ENCODE measurements at regions not wholly inside any gene's neighbourhood (a gene's known extent, or its start where the extent isn't known, plus 50 kb on each side); places are given as distances from the start of the nearest gene placed in this dataset.

DNA sequence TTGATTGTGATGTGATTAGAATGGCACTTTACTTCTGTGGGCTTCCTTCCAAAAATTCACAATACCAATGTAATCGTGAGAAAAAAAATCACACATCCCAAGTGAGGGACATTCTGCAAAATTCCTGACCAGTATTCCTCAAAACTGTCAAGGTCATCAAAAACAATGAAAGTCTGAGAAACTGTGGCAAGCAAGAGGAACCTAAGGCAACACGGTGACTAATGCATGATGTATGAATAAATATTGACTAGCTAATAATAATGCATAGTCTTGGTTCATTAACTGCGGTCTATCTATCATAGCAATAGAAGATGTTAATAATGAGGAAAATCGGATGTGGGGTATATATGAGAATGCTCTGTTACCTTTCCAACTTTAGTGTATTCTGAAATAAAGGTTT lies 159.0 kb downstream of the RFC3 start:
- no peak for TF ChIP-seq ZFX (IDR thresholded peaks at IDR 0.05; ENCODE audit: borderline replicate concordance)
- TF ChIP-seq, protein P1, sequence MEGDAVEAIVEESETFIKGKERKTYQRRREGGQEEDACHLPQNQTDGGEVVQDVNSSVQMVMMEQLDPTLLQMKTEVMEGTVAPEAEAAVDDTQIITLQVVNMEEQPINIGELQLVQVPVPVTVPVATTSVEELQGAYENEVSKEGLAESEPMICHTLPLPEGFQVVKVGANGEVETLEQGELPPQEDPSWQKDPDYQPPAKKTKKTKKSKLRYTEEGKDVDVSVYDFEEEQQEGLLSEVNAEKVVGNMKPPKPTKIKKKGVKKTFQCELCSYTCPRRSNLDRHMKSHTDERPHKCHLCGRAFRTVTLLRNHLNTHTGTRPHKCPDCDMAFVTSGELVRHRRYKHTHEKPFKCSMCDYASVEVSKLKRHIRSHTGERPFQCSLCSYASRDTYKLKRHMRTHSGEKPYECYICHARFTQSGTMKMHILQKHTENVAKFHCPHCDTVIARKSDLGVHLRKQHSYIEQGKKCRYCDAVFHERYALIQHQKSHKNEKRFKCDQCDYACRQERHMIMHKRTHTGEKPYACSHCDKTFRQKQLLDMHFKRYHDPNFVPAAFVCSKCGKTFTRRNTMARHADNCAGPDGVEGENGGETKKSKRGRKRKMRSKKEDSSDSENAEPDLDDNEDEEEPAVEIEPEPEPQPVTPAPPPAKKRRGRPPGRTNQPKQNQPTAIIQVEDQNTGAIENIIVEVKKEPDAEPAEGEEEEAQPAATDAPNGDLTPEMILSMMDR (IDR thresholded peaks at IDR 0.05): no peak
- no peak overlapping the region for H3K27ac ChIP-seq

DNA sequence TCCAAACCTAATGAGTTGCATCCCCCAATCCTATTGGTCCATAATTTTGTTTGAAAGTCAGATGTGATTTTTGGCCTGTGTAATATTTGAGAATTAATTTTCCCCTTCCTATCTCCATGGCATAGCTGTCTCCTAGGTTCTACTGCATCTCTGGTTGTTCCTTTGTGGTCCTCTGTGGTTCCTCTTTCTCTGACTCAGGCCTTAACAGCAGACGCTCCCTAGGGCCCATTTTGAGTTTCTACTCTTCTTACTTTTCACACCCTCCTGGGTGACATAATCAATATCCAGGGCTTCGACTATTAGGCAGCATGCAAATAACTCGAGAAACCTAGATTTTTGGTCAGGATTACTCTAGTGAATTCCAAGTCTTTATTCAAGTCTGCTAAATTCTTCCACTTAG lies 160.7 kb downstream of the RFC3 start:
- TF ChIP-seq, protein P1 (IDR thresholded peaks at IDR 0.05): no peak

DNA sequence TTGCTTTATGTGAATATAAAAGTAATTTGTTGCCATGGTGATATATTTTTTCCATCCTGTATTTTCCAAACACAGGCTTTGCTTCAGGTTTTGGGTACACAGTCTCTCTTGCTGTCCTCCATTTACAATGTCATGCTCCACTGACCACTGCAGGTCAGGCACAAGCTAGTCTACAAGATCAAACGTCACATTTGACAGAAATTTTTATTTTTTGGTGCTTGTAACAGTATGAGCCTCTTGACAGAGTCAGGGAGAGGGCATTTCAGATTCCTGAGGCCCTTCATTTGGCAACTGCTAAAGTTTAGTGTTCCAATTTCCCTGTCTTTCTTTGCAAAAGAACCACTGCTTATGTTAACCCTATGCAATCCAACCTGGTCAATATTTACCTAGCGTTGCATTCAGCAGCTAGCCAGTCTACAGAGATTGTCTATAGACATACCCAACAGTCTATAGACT lies 175.0 kb downstream of the RFC3 start:
- TF ChIP-seq ZFX (IDR thresholded peaks at IDR 0.05; ENCODE audit: borderline replicate concordance): no peak
- TF ChIP-seq, protein P1 (IDR thresholded peaks at IDR 0.05): no peak
- H3K27ac ChIP-seq: no peak overlapping the region

More for the DNA sequence above, 160.7 kb downstream of the RFC3 start:
- H3K27ac ChIP-seq: no peak overlapping the region

DNA sequence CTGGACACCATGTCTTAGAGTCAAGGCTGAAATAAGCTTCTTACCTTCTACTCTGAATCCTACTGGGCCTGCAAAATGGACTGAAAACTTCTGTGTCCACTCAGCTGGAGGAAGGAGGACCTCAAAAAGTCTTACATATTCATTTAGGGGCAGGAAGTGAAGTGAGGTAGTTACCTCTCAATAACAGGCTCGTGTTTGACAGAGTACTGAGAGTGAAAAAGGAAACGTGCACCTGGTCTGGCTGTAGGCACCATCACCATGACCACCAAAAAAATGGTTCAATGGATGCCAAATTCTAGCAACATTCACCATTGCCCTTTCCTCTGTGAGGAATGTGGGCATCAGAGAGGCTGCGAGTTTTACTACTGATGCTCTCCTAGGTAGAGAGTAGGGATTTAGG lies 176.2 kb downstream of the RFC3 start:
- TF ChIP-seq ZFX (IDR thresholded peaks at IDR 0.05; ENCODE audit: borderline replicate concordance): no peak
- TF ChIP-seq, protein P1 (IDR thresholded peaks at IDR 0.05): no peak
- no peak overlapping the region for H3K27ac ChIP-seq

DNA sequence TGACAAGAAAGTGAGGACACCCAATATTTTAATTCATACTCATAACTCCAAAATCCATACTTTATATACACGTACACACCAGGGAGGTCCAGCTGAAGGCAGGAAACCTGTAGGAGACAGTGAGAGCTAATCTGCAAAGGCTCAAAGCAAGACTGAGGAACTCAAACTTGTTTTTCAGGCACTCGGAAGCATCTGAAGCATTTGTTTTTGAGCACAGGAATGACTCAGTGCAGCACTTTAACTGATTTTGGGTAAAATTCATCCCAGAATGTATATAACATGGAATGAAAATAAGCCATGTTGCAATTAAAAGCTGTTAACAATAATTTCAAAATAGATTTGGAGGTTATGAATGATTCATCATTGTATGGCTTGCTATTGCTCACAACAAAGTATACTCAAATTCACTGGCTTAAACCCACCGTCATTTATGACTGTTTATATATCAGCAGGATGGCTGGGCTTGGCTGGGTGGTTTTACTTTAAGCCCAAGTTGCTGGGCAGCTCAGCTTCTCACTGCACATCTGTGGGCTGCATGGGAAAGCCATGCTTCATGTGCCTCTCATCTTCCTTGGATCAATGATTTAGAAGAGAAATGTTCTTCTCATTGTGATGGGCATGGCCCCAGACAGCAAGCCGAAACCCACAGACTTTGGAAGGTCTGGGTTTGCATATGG lies 177.0 kb downstream of the RFC3 start:
- no peak overlapping the region for H3K27ac ChIP-seq
- TF ChIP-seq, protein P1 (IDR thresholded peaks at IDR 0.05): no peak
- no peak for TF ChIP-seq ZFX (IDR thresholded peaks at IDR 0.05; ENCODE audit: borderline replicate concordance)

DNA sequence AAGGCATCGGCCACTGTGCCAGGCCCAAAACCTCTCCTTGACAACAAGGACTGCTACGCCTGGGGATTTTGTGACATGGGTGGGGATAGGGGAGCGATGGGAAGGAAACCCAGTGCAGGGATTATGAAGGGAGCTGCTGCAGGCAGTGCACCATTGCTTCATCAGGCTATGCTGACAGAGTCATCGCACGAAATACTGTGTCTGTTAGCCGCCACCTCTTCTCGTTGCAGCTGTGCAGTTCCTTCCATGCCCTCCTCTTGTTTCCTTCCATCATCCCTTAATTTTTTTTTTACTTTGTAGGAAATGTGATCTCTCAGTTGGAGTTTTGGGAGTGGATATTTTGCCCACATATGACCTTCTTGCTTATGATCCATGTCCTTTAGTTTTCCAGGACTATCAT lies 178.7 kb downstream of the RFC3 start:
- TF ChIP-seq, protein P1 (IDR thresholded peaks at IDR 0.05): no peak
- no peak for TF ChIP-seq ZFX (IDR thresholded peaks at IDR 0.05; ENCODE audit: borderline replicate concordance)

DNA sequence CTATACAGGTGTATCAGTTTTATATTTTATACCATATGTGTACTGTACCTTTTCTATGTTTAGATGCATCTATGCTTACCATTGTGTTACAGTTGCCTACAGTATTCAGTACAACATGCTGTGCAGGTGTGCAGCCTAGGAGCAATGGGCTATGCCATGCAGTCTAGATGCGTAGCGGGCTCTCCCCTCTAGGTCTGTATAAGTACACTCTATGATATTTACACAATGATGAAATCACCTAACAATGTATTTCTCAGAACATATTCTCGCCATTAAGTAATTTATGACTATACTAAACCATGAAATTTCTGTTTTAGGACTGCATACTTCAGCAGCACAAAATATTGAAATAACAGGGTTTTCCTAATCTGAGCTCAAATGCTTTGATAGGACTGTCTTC lies 179.6 kb downstream of the RFC3 start:
- no peak for TF ChIP-seq ZFX (IDR thresholded peaks at IDR 0.05; ENCODE audit: borderline replicate concordance)
- TF ChIP-seq, protein P1 (IDR thresholded peaks at IDR 0.05): no peak
- no peak overlapping the region for H3K27ac ChIP-seq

More for the DNA sequence above, 178.7 kb downstream of the RFC3 start:
- H3K27ac ChIP-seq: no peak overlapping the region

Measured in 22Rv1 (cell line).